Activated CD8-positive, alpha-beta T cell treated with anti-CD3 and anti-CD28 coated beads, Interleukin-2, amount 10 ng/mL, durations not matched to agents 7 days and 5 days (primary cell): ENCODE measurements at regions not wholly inside any gene's neighbourhood (a gene's known extent, or its start where the extent isn't known, plus 50 kb on each side); places are given as distances from the start of the nearest gene placed in this dataset.

Source experiments
- ATAC-seq: fragments of 150-1000 bp; cut with Tn5 transposase; one replicate; pipeline ENCODE4 v1.10.0; 2021; ENCODE audit warnings: moderate library complexity
- CTCF ChIA-PET: fragments of 350-600 bp; sonication (Branson Sonifier 250); formaldehyde crosslinking; loops from one replicate; lab custom pipeline; 2021; ENCODE audit warnings: antibody characterized with exemption; lab: Charles Lee
- POLR2A ChIA-PET: fragments of 350-600 bp; sonication (Branson Sonifier 250); formaldehyde crosslinking; loops from one replicate; lab custom pipeline; 2021; ENCODE audit warnings: antibody characterized with exemption; lab: Charles Lee
- DNase-seq: peaks from one replicate; pipeline ENCODE4 v3.0.0-alpha.2; 2020
- H3K27ac Mint-ChIP-seq: one replicate; pipeline ENCODE4 v1.8.0; 2021; ENCODE audit warnings: mild to moderate bottlenecking, mixed read lengths
- H3K27me3 Mint-ChIP-seq: one replicate; pipeline ENCODE4 v1.8.0; 2021; ENCODE audit warnings: low read depth, mixed read lengths
- H3K36me3 Mint-ChIP-seq: one replicate; pipeline ENCODE4 v1.8.0; 2021; ENCODE audit warnings: low read depth, mixed read lengths
- H3K4me1 Mint-ChIP-seq: one replicate; pipeline ENCODE4 v1.8.0; 2021; ENCODE audit warnings: low read depth, mixed read lengths
- H3K4me3 Mint-ChIP-seq: one replicate; pipeline ENCODE4 v1.8.0; 2021; ENCODE audit warnings: mild to moderate bottlenecking, mixed read lengths
- H3K9me3 Mint-ChIP-seq: one replicate; pipeline ENCODE4 v1.8.0; 2022; ENCODE audit warnings: mixed read lengths; ENCODE audit not compliant: insufficient read depth

DNA sequence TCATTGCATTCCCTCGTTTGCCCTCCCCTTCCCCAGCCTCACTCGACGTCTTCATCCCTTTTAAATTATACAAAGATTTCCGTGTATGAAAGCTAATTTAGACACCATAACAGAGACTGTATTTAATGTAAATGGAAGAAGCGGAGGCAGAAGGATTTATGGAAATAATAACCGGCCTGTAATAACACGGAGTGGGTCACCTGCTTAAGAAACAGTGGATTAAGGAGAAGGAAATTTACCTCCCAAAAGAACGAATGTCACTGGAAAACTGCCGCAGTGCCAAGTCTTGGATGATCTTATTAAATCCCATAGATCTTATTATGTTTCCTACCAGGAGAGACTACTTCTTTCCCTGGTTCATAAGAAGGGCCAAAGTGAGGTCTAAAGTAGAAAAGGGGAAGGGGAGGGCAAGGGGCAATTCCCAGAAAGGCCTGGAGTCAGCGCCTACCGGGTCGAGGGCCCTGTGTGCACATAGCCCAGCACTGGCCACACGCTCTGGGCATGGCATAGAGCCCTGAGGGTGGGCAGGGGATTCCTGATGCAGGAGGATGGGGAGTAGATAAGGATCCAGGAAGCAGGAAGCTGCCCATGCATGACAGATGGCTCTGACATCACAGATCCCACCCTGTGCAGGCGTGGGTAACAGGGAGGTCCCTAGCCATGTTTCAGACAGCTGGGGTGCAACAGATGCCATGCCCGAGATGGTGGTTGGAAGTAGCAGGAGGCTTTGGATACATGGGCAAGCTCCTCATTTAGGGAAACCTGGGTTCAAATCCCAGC, 56.2 kb upstream of the RPL38 start:
- H3K4me3 Mint-ChIP-seq, result no peak overlapping the region
- ATAC-seq (no peak), DNase-seq (no peak)
- ChIA-PET POLR2A (no interaction called here), CTCF (no interaction called here)
- H3K4me1 Mint-ChIP-seq, result no peaks in the 10 kb centered on the region
- H3K9me3 Mint-ChIP-seq, result peaks cover 17% of the 10 kb centered on the region
- no peak overlapping the region for H3K27ac Mint-ChIP-seq
- peaks cover 4% of the 10 kb centered on the region for H3K27me3 Mint-ChIP-seq
- H3K36me3 Mint-ChIP-seq, result no peaks in the 10 kb centered on the region

GRCh38 chr17:74147966-74148365, 55.5 kb upstream of the RPL38 start:
- DNase-seq, result no peak
- CTCF ChIA-PET, result no interaction called here
- H3K36me3 Mint-ChIP-seq, result no peaks in the 10 kb centered on the region
- peaks cover 11% of the 10 kb centered on the region for H3K9me3 Mint-ChIP-seq
- no peaks in the 10 kb centered on the region for H3K4me1 Mint-ChIP-seq
- POLR2A ChIA-PET, result no interaction called here
- H3K27me3 Mint-ChIP-seq, result peaks cover 4% of the 10 kb centered on the region
- no peak overlapping the region for H3K4me3 Mint-ChIP-seq
- ATAC-seq, result no peak
- H3K27ac Mint-ChIP-seq, result no peak overlapping the region

- H3K27me3 Mint-ChIP-seq, result peaks cover 4% of the 10 kb centered on the region
- H3K27ac Mint-ChIP-seq, result no peak overlapping the region
- no peak overlapping the region for H3K4me3 Mint-ChIP-seq
- H3K9me3 Mint-ChIP-seq, result peaks cover 6% of the 10 kb centered on the region
- DNase-seq (no peak), ATAC-seq (no peak)
- POLR2A ChIA-PET, result no interaction called here
- CTCF ChIA-PET, result no interaction called here
- no peaks in the 10 kb centered on the region for H3K36me3 Mint-ChIP-seq
- H3K4me1 Mint-ChIP-seq, result no peaks in the 10 kb centered on the region
Observed at GRCh38 chr17:74148446-74148845, 55.0 kb upstream of the RPL38 start.

DNA sequence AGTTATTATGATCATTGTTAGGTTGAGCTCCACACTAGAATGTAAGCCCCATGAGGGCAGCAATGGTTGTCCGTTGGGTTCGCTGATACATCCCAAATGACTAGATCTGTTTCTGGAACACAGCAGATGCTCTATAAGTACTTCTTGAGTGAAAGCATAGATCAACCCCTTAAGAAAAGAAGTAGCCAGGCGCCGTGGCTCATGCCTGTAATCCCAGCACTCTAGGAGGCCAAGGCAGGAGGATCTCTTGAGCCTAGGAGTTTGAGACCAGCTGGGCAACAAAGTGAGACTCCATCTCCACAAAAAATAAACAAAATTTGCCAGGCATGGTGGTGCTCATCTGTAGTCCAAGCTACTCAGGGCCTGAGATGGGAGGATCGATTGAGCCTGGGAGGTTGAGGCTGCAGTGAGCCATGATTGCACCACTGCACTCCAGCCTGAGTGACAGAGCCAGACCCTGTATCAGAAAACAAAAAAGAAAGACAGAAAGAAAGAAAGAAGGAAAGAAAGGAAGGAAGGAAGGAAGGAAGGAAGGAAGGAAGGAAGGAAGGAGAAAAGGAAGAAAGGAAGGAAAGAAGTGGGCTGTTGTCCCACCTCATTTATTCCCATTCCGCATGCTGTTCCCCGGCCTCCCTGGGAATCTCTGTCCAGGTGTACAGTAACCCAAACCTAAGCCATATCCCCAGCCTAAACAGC, 54.4 kb upstream of the RPL38 start:
- DNase-seq (no peak), ATAC-seq (no peak)
- Mint-ChIP-seq H3K9me3 (peaks cover 5% of the 10 kb centered on the region), H3K36me3 (no peaks in the 10 kb centered on the region), H3K27ac (no peak overlapping the region), H3K4me3 (no peak overlapping the region), H3K4me1 (no peaks in the 10 kb centered on the region), H3K27me3 (peaks cover 4% of the 10 kb centered on the region)
- ChIA-PET POLR2A (no interaction called here), CTCF (no interaction called here)

DNA sequence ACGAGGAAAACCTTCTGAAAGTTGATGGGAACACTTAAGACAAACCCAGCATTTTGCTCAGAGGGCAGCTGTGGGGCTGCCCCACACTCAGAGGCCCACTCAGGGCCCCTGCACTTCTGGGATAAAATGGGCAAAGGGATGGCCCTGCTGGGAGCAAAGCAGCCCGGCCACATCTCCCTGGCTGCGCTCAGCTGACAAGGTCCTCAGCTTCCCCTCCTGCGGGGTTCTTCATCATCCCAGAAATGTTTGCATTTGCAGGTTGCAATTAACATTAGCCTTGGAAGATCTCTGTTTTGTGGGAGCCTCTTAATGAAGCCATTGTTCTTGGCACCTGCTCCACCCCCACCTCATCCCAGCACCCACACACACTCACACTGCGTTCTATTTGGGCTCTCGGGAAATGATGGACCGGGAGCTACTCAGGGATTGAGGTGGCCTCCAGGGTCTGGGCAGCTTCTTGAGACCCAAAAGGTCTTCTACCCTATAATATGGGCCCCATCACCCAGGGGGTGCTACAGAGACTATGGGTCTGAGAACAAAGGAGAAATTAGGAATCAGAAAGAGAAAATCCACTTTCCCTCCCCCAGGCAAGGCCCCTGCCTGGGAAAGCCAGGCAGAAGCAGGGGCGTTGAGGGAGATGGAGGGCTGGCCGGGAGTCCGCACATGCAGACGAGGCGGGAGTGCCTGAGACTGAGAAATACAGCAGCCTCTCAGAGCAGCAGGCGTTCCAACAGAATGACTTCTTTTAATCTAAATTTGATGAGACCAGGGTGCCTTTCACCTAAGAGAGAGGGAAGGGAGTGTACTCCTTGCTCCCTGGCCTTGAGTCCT, 53.7 kb upstream of the RPL38 start:
- ChIA-PET POLR2A (no interaction called here), CTCF (no interaction called here)
- no peak overlapping the region for H3K27ac Mint-ChIP-seq
- H3K9me3 Mint-ChIP-seq, result peaks cover 2% of the 10 kb centered on the region
- H3K4me1 Mint-ChIP-seq, result no peaks in the 10 kb centered on the region
- H3K27me3 Mint-ChIP-seq, result peaks cover 4% of the 10 kb centered on the region
- no peaks in the 10 kb centered on the region for H3K36me3 Mint-ChIP-seq
- DNase-seq (no peak), ATAC-seq (no peak)
- no peak overlapping the region for H3K4me3 Mint-ChIP-seq

DNA sequence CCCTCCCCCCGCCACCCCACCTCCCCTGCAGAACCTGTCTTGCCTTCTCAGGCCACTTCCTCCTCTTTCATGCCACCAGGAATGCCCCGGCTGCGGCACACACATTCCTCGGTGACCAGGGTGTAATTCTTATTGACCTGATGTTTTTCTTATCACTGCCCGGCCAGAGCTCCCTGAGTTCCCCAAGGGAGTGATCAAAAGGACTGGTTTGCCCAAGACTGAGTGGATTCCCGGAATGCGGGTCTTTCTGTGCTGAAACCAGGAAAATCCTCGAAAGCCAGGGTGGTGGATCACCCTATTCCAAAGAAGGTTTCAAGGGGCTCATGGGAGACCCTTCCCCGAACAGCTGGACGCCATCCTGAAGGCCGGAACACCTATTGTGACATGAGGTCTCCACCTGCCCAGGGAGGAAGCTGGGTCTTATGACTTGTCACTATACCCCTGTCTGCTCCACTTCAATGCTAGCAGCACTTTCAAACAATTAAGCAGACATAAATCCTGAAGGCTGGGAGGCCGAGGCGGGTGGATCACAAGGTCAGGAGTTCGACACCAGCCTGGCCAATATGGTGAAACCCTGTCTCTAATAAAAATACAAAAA, 53.0 kb upstream of the RPL38 start:
- Mint-ChIP-seq H3K4me3 (no peak overlapping the region), H3K9me3 (no peaks in the 10 kb centered on the region), H3K4me1 (no peaks in the 10 kb centered on the region), H3K27me3 (peaks cover 4% of the 10 kb centered on the region), H3K27ac (no peak overlapping the region), H3K36me3 (no peaks in the 10 kb centered on the region)
- ATAC-seq (no peak), DNase-seq (no peak)
- ChIA-PET CTCF (no interaction called here), POLR2A (no interaction called here)

DNA sequence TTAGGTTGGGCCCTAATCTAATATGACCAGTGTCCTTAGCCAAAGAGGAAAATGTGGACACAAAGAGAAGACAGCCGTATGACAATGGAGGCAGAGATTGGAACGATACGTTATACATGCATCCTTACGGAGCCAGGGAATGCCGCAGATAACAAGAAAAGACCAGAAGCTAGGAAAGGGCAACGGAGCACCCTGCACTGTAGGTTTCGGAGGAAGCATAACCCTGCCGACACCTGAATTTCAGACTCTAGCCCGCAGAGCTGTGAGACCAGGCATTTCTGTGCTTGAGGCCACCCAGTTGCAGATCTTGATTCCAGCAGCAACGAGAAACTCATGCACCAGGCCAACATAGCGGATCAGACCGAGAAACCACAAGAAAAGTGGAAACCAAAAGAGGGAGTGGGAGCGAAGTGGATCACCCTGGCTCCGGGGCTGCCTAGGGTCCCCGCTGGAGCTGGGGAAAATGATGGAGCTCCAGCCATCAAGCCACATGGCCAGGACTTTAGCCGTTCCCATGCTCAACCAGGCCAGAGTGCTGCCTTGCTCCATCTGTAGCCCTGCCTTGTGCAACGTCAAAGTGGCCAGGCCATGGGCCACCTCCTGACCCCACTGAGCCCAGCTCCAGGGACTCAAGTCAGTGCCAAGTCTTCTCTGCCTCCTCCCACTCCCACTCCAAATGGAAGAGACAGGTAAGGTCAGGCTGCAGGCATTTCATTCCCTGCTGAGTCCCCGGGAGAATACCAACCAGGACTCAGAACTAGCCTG, 51.7 kb upstream of the RPL38 start:
- H3K36me3 Mint-ChIP-seq, result no peaks in the 10 kb centered on the region
- no peak overlapping the region for H3K4me3 Mint-ChIP-seq
- DNase-seq (no peak), ATAC-seq (no peak)
- CTCF ChIA-PET, result no interaction called here
- POLR2A ChIA-PET, result no interaction called here
- no peak overlapping the region for H3K27ac Mint-ChIP-seq
- peaks cover 4% of the 10 kb centered on the region for H3K27me3 Mint-ChIP-seq
- no peaks in the 10 kb centered on the region for H3K4me1 Mint-ChIP-seq
- H3K9me3 Mint-ChIP-seq, result no peaks in the 10 kb centered on the region

DNA sequence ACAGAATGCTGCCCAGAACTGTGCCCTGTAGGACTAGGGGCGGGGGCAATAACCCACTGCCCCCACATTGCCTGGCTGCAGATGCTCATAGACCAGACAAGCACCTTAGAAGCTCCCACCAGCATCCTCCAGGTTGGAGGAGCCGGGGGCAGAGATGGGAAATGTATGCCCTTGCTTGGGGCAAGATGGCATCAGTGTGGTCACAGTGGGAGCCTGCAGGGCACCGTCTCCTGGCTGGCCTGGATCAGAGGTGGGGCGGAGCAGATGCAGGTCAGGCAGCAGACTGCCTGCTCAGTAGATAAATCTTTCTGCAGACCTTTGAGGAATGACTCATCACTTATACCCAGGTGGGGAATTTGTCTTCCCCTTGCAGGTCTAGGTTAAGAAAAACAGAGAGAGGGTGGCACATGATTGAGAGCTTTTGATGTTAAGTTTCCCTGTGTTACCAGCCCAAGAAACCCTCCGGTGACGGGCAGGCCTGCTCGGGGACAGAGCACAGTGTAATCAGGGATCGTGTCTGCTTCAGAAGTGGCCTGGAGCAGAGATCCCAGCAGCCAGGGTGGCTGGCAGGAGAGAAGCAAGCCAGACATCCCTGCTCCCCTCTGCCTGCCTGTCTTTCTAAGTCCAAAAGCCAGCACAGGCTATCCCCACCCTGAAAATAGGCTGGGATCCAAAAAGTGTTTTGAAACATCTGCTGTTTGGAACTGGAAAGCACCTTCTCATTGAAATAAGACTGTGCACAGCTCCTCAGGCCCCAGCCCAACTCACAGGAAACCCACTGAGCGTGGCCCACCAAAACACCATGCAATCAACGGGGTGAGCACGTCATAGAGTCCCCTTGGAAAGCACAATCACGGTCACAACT, 50.7 kb upstream of the RPL38 start:
- ChIA-PET CTCF (no interaction called here), POLR2A (no interaction called here)
- H3K4me1 Mint-ChIP-seq, result no peaks in the 10 kb centered on the region
- DNase-seq (no peak), ATAC-seq (no peak)
- no peaks in the 10 kb centered on the region for H3K36me3 Mint-ChIP-seq
- H3K4me3 Mint-ChIP-seq, result no peak overlapping the region
- H3K9me3 Mint-ChIP-seq, result no peaks in the 10 kb centered on the region
- H3K27me3 Mint-ChIP-seq, result peaks cover 4% of the 10 kb centered on the region
- no peak overlapping the region for H3K27ac Mint-ChIP-seq

- Mint-ChIP-seq H3K36me3 (no peaks in the 10 kb centered on the region), H3K27ac (no peak overlapping the region), H3K9me3 (no peaks in the 10 kb centered on the region), H3K4me1 (no peaks in the 10 kb centered on the region), H3K27me3 (peaks cover 4% of the 10 kb centered on the region), H3K4me3 (no peak overlapping the region)
- ChIA-PET POLR2A (no interaction called here), CTCF (no interaction called here)
- ATAC-seq (no peak), DNase-seq (no peak)
Observed at GRCh38 chr17:74153456-74153810, 50.0 kb upstream of the RPL38 start.
